Stimulated activated CD8-positive, alpha-beta memory T cell treated with anti-CD3 and anti-CD28 coated beads, Interleukin-2, amount 100 ng/mL, for 1 hour (primary cell): ENCODE measurements at regions not wholly inside any gene's neighbourhood (a gene's known extent, or its start where the extent isn't known, plus 50 kb on each side); places are given as distances from the start of the nearest gene placed in this dataset.

ENCODE experiments used
- DNase-seq, 2 donors: peaks; one replicate each; pipeline ENCODE4 v3.0.0-alpha.2; 2020; ENCODE audit warnings: low read depth in 2 of 2

DNA sequence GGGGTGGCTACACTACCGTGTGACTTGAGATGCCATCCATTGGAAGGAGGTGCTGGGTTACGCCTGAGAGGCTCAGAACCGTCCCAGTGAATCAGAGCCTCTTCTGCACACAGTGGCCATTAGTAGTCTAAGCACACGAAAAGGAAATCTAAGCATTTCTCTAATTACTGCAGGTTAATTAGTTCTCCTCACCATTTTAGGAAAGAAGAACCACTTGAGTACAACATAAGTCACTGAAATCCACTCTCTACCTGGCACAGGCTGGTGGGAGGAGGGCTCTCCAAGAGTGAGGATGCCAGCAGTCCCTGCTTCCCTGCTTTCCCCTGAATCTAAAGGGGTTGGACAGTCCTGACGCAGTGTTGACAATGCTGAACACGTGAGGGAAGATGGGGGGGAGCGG lies 606.3 kb downstream of the NPHP4 start:
- DNase-seq = no peak

DNA sequence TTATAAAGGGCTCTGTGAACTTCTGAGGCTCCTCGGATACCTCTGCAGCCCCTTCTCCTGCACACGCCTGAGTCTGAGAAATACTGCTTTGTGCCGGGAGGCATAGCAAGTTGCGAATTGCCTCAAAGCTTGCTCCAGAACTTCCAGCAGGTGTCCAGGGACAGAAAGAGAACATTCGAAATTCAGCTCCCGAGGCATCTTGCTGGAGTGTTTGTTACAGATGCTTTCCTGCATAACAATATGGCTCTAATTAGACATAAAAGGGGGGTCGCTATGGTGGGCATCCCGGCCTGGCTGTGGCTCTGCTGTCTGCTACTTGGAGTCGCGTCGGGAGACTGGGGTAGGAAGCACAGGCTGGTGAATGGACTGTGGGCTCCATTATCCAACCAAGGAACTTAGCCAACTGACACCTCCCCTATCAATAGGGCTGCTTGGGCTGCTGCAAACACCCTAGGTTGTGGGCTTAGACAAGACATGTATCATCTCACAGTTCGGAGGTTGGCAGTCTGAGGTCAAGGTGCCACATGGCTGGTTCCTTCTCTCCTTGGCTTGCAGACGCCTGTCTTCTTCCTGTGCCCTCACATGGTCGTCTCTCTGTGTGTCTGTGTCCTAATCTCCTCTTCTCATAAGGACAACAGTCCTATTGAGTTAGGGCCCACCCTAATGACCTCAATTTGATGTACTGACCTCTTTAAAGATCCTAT lies 607.0 kb downstream of the NPHP4 start:
- no peak for DNase-seq

DNA sequence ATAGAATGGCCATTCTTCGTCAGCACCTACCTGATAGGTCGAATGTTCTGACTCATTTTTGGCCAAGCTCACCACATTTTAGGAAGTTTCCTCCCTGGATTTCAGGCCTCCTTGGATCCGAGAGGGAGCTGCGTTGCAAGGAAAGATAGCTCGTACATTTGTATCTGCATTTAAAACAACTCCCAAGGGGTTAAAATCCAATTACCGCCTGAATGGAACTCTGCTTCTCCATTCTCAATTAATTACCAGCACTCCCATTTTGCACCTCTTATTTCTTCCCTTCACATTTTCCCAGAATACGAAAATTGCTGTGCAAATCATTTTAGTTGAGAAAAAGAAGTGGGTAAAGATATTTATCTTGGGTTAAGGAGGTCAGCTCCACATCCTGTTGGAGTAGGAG lies 610.7 kb downstream of the NPHP4 start:
- DNase-seq = no peak

DNA sequence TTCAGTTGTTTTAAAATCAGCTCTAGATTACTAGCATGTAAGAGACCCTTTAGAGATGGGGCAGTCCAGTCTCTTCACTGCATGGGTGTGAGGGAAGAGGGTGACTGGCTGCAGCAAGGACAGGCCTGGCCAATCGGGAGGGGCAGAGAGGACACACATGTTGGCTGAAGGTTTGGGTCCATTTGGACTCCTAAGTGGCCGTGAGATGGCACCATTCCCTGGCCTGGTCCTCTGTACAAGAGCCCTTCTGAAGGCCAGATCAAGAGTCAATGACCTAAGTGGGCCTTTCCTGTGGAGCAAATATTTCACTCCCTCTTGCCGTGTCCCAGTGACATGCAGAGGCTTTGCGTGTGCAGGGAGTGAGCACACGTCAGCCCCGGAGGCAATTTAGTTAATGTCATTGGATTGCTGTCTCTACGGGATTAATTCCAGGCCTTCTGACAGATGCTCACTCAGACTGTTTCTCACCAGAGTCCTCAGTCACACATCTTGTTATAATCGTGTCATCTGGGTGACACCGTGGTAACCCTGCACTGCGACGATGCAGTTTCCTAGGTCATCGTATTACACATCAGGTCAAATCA lies 613.0 kb downstream of the NPHP4 start:
- DNase-seq = no peak

DNA sequence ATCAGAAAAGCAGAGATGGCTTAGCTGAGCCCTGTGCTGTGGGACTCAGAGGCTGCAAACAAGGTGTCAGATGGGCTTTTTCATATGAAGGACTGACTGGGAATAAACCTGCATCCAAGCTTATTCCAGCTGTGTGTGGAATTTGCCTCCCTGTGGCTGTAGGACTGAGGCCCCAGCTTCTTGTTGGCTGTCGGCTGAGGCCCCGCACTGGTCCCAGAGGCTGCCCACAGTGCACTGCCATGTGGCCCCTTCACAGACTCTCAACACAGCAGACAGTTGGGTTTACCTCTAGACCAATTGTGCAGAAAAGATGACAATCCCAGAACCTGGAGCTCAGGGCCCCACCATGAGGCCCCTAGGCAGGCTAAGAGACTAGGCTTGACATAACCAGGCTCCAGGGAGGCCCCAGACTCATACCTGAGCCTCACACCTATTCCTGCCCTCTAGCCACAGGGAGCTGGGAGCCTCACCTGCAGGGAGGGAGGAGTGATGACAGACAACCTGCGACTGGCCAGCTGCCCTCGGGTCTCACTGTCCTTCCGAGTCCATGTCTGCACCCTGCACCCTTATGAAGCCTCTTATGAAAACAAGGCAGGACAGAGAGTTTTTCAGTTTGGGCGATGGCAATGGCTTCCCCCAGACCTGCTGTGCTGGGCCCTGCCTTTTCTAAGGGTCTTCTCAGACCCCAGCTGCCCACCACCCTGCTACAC lies 615.5 kb downstream of the NPHP4 start:
- no peak for DNase-seq

DNA sequence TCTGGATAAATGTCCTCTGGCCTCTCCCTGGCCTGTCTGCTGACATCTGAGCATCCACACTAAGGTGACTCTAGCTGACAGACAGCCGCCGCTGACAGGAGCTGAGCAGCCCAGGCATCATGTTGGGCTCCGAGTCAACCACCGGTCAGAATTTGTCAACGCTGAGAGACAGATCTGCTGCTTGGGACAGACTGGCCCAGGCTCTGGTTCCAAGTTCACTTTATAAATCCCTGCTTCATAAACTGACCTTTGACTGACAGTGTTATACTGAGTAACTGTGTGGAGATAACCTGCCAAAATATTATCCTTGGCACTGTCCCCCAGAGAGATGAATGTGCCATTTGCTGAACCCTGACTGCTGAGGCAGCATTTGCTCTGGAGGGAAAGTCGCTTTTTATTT lies 616.7 kb downstream of the NPHP4 start:
- no peak for DNase-seq

DNA sequence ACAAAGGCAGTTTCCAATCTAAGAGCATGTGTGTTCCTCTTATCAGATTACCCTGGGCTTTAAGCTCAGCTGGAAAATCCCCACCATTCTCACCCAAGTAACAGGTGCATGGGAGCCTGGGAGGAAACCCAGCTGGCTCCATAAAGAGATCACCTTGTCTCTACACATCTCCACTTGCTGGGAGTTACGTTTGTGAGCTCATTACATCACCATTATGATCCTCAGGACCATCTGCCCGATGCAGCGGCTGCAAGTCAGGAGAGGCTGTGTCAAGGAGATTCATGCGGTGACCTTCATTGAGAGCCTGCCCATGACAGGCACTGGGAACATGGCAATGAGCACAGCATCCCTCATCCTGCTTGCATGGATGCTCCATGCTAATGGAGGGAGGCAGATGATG lies 618.0 kb downstream of the NPHP4 start:
- no peak for DNase-seq

DNA sequence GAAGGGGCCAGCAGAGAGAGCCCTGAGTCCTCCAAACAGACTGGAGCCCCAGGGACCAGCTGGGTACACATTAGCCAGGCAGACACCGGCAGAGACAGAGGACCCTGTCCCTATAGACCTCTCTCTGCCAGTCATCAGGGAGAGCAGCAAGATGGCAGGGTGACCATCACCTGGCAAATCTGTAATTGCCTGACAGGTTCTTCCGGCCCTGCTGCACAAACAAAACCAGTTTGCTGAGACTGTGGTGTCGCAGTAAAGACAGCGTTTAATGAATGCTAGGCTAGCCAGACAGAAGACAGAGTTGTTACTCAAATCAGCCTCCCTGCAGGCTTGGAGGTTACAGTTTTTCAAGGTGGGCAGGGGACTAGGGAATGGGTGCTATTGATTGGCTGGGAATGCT lies 618.9 kb downstream of the NPHP4 start:
- no peak for DNase-seq

DNA sequence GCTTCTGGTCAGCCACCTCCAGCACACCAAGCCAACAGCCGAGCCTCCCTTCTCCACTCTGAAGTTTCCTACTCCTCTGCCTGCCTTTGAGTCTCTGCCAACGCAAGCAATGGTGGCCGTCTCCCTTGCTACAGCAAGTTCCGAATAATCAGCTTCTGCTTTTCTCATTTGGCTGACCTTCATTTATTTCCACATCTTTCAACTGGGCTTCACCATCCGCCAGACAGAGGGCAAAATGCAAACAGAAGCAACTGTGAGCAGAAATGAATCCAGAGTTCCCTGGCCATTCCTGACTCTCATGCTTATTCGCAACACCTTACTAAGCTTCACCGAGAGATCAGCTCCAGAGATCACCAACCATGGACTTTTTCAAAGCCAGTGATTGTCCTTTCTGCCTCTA lies 621.0 kb downstream of the NPHP4 start:
- no peak for DNase-seq

DNA sequence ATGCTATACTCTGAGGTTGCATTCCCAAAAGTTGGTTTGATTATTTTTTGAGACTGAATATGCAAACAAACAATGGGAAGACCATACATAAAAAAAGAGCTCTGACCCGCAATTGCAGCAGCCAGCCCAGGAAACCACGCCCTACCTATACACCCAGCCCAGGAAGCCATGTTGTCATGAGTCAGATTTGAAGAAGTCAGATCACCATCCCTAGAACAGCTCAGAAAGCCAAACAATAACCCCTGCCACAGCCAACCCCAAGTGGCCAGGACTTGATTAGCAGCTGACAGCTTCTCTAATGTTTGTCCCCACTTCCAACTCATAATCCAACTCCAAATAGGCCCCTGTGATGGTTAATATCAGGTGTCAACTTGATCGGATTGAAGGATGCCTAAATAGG lies 621.9 kb downstream of the NPHP4 start:
- no peak for DNase-seq

DNA sequence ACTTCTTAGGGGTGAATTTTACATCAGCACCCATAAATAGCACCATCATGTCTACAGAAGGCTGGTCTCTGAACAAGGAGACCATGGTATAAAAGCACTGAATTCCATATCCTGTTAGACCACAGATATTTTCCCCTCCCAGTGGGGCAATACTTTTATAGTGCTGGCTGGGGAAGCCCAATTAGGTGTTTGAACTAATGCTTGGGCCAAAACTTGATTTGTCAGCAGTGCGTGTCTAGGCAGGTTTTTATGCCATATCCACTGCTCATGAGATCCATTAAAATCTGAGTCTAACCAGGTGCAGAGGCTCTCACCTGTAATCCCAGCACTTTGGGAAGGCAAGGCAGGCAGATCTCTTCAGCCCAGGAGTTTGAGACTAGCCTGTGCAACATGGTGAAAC lies 623.0 kb downstream of the NPHP4 start:
- DNase-seq = no peak

DNA sequence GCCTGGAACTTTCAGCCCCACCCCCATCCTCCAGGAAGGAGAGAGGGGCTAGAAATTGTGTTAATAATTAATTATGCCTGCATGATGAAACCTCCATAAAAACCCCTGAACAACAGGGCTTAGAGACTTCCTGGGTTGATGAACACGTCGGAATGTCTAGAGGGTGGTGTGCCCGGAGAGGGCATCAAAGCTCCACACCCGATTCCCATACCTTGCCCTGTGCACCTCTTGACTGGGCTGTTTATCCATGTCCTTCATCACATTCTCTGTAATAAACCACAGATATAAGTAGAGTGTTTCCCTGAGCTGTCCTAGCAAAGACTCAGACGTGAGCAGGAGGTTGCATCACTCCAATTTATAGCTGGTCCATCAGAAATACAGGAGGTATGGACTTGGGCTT lies 624.0 kb downstream of the NPHP4 start:
- no peak for DNase-seq

DNA sequence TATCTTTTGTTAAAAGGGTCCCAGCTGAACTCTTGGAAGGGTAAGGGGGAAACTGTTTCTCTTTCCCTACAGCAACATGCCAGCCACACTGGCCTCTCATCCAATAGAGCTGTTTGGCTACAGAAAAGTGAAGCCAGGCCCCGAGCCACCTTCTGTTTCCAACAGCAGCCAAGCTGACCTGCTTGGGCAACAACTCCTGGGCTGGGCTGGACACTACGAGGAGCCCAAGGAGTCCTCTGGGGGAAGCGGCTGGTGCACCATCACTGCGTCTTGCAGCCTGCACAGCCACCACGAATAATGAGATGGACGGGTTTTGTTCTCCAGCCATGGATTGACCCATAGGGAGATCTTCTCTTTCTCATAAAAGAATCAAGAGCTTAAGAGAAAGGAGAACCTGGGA lies 624.9 kb downstream of the NPHP4 start:
- DNase-seq = no peak

DNA sequence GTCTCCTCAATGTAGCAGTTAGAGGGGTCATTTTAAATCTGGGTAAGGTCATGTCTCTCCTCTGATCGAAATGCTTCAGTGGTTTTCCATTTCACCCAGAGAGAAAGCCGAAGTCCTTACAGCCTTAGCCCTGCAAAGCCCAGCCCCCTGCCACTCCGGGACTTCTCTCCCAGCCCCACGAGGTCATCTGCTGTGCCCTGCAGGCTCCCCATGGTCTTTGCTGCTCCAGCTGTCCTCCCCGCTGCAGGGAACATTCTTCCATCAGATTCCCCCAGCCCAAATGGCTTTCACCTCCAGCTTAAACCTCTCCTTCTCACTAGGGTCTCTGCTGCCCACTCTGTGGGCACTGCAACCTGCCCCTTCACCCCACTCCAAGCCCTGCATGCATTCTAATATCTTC lies 626.5 kb downstream of the NPHP4 start:
- DNase-seq = no peak

DNA sequence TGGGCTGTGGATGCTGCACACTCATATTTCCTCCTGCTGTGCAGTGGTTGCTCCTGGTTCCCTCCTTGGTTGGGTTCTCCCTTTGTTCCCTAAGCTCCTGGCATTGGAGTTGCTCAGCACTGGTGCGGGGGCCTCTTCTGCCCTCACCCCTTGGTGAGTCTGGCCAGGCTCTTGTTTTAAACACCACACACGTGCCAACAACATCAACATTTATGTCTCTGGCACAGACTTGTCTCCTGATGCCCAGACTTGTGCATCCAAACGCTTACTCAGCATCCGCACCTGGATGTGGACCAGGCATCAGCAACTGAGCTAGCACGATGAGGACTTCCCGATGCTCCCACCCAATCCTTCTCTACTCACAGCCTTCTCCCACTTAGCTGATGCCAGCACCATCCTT lies 627.6 kb downstream of the NPHP4 start:
- no peak for DNase-seq

DNA sequence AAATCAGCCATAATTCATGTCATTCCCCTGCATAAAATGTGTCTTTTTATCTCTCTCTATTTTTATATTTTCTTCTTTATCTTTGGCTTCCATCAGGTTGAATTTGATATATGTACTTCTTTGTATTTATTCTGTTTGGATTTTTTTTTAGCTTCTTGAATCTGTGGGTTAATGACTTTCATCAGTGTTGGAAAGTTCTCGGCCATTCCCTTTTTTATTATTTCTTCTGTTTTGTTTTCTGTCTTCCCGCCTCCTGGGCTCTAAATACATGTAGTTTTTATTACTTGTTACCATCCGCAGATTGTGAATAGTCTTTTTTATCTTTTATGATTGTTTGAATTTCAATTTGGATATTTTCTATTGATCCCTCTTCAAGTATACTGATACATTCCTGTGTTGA lies 637.5 kb downstream of the NPHP4 start:
- no peak for DNase-seq

DNA sequence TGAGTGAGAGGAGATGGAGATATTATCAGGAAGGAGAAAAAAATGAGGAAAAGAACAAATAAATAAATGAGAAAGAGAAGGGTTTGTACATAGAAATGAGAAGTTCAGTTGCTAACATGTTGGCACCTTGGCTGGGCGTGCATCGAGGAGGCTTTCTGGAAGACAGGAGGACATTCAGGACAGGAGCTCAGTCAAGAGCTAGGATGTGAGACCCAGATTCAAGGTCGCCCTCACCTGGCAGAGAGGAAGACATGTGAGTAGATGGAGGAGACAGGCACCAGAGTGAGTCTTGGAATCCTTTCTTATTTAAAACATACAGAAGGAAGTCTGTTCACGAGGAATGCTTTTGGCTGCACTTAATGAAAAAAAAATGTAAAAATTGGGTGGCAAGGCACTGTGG lies 640.9 kb downstream of the NPHP4 start:
- no peak for DNase-seq

DNA sequence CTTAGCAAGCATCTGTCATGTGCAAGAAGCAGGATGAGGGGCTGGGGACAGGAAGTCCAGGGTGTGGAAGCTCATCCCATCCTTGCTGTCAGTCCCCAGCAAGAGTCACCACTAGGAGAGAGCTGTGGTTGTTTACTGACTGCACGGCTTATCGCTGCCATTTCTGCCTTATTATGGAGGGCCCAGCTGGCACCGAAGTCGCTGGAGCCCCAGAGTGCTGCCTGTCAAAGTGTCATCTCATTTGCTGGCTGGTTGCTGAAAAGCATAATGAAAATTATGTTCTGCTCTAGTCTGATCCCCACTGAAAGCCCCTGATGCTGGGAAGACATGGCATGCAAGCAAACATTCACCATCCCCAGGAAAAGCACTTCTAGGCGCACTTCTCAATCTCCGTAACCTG lies 642.7 kb downstream of the NPHP4 start:
- DNase-seq = no peak

DNA sequence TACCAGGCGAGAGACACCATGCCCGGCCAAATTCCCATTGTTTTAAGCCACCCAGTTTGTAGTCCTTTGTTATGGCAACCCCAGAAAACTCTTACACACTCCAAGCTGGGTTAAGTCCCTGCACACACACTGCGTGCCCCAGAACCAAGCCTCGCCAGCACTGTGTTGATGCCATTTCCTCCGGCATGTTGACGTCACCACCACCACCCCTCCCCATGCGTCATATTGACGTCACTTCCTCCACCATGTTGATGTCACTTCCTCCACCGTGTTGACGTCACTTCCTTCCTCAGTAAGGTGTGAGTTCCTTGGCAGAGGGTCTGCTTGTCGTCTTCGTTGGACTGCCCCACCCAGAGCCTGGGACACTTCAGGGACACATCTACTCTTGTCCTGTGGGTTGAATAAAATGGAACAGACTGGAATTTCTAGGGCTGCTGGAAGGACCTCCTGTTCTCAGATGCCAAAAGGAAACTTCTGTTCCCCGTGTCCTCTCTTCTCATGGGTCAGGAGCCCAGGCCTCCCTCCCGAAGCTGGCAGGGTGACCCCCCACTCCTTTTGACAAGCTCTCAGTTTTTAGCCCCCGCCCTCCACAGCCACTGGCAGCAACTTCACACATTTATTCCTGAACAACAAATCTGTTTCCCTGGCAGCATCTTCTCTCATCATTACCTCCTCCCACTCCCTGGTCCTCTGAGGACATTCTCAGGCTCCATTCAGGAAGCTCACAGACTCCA lies 643.3 kb downstream of the NPHP4 start:
- DNase-seq = no peak

DNA sequence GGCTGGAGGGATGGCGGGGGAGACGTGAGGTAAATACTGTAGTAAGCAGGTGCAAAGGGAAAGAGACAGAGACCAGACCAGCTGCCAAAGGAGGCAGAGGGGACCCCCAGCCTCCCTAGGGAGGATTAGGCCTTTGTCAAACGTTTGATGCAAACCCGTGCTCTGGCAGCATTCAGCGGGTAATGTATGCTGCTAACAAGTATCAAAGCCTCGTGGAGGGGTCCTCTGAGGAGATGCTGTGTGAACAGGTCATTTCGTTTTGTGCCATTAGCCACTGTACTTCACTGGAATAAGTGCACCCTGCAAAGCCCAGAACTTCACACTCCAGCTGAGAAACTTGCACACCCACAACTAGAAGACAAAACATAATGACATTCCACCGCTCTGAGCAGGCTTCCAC lies 644.5 kb downstream of the NPHP4 start:
- no peak for DNase-seq

DNA sequence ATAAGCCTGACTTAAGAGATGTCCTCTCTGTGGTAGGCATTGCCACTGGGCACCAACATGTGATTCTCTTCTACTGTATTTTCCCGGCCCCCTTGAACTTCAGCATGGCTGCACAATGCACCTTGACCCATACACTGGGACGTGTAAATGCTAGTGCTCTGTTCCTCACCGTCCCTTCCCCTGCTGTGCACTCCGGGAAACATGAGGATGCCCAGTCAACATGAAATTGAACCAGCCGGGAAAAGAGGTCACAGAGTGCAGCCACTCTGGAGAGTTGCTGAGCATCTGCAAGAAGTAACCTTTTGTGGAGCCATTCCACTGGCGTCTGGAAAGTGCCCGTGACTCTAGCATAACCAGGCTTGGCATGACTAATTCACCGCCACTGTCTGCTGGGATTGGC lies 646.7 kb downstream of the NPHP4 start:
- no peak for DNase-seq

DNA sequence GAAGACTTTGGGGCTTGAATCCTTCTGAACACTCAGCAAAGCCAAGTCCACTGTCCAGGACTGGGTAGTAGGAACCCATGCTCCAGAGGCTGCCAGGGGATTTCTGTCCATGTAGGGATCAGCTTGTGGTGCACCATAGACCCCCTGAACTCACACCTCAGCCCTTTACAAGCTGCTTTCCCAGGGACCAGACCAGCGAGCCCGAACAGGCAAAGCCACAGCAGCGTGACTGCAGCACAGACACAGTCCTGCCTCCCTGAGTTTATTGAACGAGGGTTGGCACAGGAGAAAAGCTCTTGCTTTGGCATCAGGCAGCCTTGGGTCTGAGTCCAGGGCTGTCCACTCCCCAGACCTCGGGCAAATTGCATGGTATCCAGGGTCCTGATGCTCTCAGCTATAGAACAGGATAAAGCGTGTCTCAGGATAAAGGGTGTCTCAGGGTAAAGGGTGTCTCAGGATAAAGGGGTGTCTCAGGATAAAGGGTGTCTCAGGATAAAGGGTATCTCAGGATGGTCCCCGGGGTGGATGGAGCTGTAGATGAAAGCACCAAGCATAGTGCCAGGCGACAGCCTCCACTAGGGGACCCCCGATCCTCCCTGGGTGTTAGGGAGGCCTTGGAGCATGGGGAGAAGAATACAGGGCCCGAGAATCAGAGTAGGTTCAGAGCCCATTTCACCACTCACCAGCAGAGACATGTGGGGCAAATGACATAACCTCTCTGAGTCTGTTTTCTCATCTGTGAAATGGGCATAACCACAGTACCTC lies 648.8 kb downstream of the NPHP4 start:
- no peak for DNase-seq
